ENCODE measurements at regions not wholly inside any gene's neighbourhood (a gene's known extent, or its start where the extent isn't known, plus 50 kb on each side); places are given as distances from the start of the nearest gene placed in this dataset.

- Histone ChIP-seq H3K4me3 (ENCODE audit: low read length) (no peak overlapping the region), H3K36me3 (ENCODE audit: insufficient read depth, low read length) (no peaks in the 10 kb centered on the region), H3K4me2 (ENCODE audit: low read length) (no peak overlapping the region), H3K27ac (ENCODE audit: low read length) (no peak overlapping the region), H3K27me3 (ENCODE audit: insufficient read depth, low read depth, low read length) (no peaks in the 10 kb centered on the region), H3F3A (ENCODE audit: insufficient read depth, low read length, poor library complexity, severe bottlenecking) (no peaks in the 10 kb centered on the region), H3K9me3 (ENCODE audit: low read length) (no peaks in the 10 kb centered on the region), H3K9me2 (ENCODE audit: insufficient read depth, low read length) (no peaks in the 10 kb centered on the region), H3K79me2 (replicated peaks; ENCODE audit: insufficient read depth, low read length) (no peaks in the 10 kb centered on the region), H4K20me1 (ENCODE audit: insufficient read depth) (no peaks in the 10 kb centered on the region), H3K9ac (ENCODE audit: low read length) (no peak overlapping the region), H2AFZ (ENCODE audit: low read depth, low read length) (no peak overlapping the region)
- no peak for TF ChIP-seq REST (IDR thresholded peaks at IDR 0.05; ENCODE audit: borderline replicate concordance)
- TF ChIP-seq MXI1 (conservative IDR thresholded peaks at IDR 0.05; ENCODE audit: poor library complexity, severe bottlenecking), result no peak
- no peak for TF ChIP-seq CTCF (IDR thresholded peaks at IDR 0.05; ENCODE audit: poor library complexity, severe bottlenecking)
- no peak for TF ChIP-seq TAF1 (IDR thresholded peaks at IDR 0.05; ENCODE audit: low read depth)
- no peak for TF ChIP-seq RAD21 (conservative IDR thresholded peaks at IDR 0.05)
- TF ChIP-seq POLR2AphosphoS5 (IDR thresholded peaks at IDR 0.05), result no peak
- no peak for TF ChIP-seq SMC3 (conservative IDR thresholded peaks at IDR 0.05; ENCODE audit: poor library complexity)
- no peak for TF ChIP-seq EZH2 (IDR thresholded peaks at IDR 0.05; ENCODE audit: borderline replicate concordance, insufficient read depth, low read length, poor library complexity, severe bottlenecking)
- TF ChIP-seq EP300 (conservative IDR thresholded peaks at IDR 0.05; ENCODE audit: poor library complexity, severe bottlenecking), result no peak
Observed at GRCh38 chr7:25777969-25778708, 373.9 kb upstream of the NFE2L3 start.

GRCh38 chr7:25779002-25779546, 372.9 kb upstream of the NFE2L3 start:
- Histone ChIP-seq H3K27me3 (ENCODE audit: insufficient read depth, low read depth, low read length) (no peaks in the 10 kb centered on the region), H3K4me2 (ENCODE audit: low read length) (no peak overlapping the region), H3K27ac (ENCODE audit: low read length) (no peak overlapping the region), H2AFZ (ENCODE audit: low read depth, low read length) (no peak overlapping the region), H3K9me2 (ENCODE audit: insufficient read depth, low read length) (no peaks in the 10 kb centered on the region), H3F3A (ENCODE audit: insufficient read depth, low read length, poor library complexity, severe bottlenecking) (no peaks in the 10 kb centered on the region), H3K36me3 (ENCODE audit: insufficient read depth, low read length) (no peaks in the 10 kb centered on the region), H4K20me1 (ENCODE audit: insufficient read depth) (no peaks in the 10 kb centered on the region), H3K9me3 (ENCODE audit: low read length) (no peaks in the 10 kb centered on the region), H3K9ac (ENCODE audit: low read length) (no peak overlapping the region), H3K4me3 (ENCODE audit: low read length) (no peak overlapping the region), H3K79me2 (replicated peaks; ENCODE audit: insufficient read depth, low read length) (no peaks in the 10 kb centered on the region)
- no peak for TF ChIP-seq REST (IDR thresholded peaks at IDR 0.05; ENCODE audit: borderline replicate concordance)
- TF ChIP-seq POLR2AphosphoS5 (IDR thresholded peaks at IDR 0.05), result no peak
- TF ChIP-seq EP300 (conservative IDR thresholded peaks at IDR 0.05; ENCODE audit: poor library complexity, severe bottlenecking), result no peak
- no peak for TF ChIP-seq SMC3 (conservative IDR thresholded peaks at IDR 0.05; ENCODE audit: poor library complexity)

Measured in neural cell (in vitro differentiated cells).